Omental fat pad (tissue), 3 donors: ENCODE measurements at regions not wholly inside any gene's neighbourhood (a gene's known extent, or its start where the extent isn't known, plus 50 kb on each side); places are given as distances from the start of the nearest gene placed in this dataset.

Source experiments
- ATAC-seq: fragments of 150-250 bp; one replicate; pipeline ENCODE4 v1.9.1; 2016; ENCODE audit warnings: mild to moderate bottlenecking, moderate library complexity; ENCODE audit not compliant: low FRiP score
- DNase-seq: peaks from one replicate; pipeline ENCODE4 v3.0.0-alpha.2; 2019; ENCODE audit warnings: low spot score
- CTCF ChIP-seq, 3 donors: fragments of 450-650 bp; IDR thresholded peaks; one replicate each; pipeline ENCODE4 v1.5.1; 2016 to 2017; ENCODE audit warnings: antibody characterized with exemption in 3 of 3, mild to moderate bottlenecking in 3 of 3, moderate library complexity in 2 of 3

- ATAC-seq (no peak), DNase-seq (no peak)
- TF ChIP-seq CTCF (IDR thresholded peaks at IDR 0.05) = no peak
Measured at GRCh38 chr6:51387907-51388306, 569.2 kb downstream of the TFAP2B start.

GRCh38 chr6:51394061-51394460 lies 575.4 kb downstream of the TFAP2B start:
- ATAC-seq (no peak), DNase-seq (no peak)
- TF ChIP-seq CTCF (IDR thresholded peaks at IDR 0.05) = no peak

GRCh38 chr6:51396583-51396982 lies 577.9 kb downstream of the TFAP2B start:
- ATAC-seq (no peak), DNase-seq (no peak)
- TF ChIP-seq CTCF (IDR thresholded peaks at IDR 0.05) = no peak

GRCh38 chr6:51398064-51398705 lies 579.5 kb downstream of the TFAP2B start:
- no peak for ATAC-seq
- DNase-seq = no peak
- TF ChIP-seq CTCF (IDR thresholded peaks at IDR 0.05) = no peak

GRCh38 chr6:51398793-51399192 lies 580.1 kb downstream of the TFAP2B start:
- no peak for TF ChIP-seq CTCF (IDR thresholded peaks at IDR 0.05)
- no peak for ATAC-seq
- DNase-seq = no peak

- TF ChIP-seq CTCF (IDR thresholded peaks at IDR 0.05) = no peak
- ATAC-seq = no peak
- DNase-seq = no peak
Measured at GRCh38 chr6:51410453-51410852, 591.8 kb downstream of the TFAP2B start.

- no peak for DNase-seq
- no peak for TF ChIP-seq CTCF (IDR thresholded peaks at IDR 0.05)
- ATAC-seq = no peak
Measured at GRCh38 chr6:51411496-51412125, 592.9 kb downstream of the TFAP2B start.
